MG63 (cell line): ENCODE measurements at regions not wholly inside any gene's neighbourhood (a gene's known extent, or its start where the extent isn't known, plus 50 kb on each side); places are given as distances from the start of the nearest gene placed in this dataset.
A peak's percentile ranks its signal among the peaks of the same experiment; 100 is the strongest.

Experiments
- DNase-seq: peaks from one replicate; pipeline ENCODE4 v3.0.0-alpha.2; 2020
- H3K27me3 ChIP-seq: fragments of 250-450 bp; sonication (Bioruptor Pico); 2 replicates; pipeline ENCODE4 v1.5.1; 2020; ENCODE audit warnings: mild to moderate bottlenecking, moderate library complexity
- H3K36me3 ChIP-seq: fragments of 250-450 bp; sonication (Bioruptor Pico); 2 replicates; pipeline ENCODE4 v1.5.1; 2020; ENCODE audit warnings: mild to moderate bottlenecking, moderate library complexity
- H3K4me3 ChIP-seq: fragments of 250-450 bp; sonication (Bioruptor Pico); 2 replicates; pipeline ENCODE4 v1.5.1; 2020; ENCODE audit warnings: mild to moderate bottlenecking, moderate library complexity
- H3K9me3 ChIP-seq: fragments of 250-450 bp; sonication (Bioruptor Pico); 2 replicates; pipeline ENCODE4 v1.5.1; 2020; ENCODE audit warnings: mild to moderate bottlenecking, moderate library complexity

- H3K4me3 ChIP-seq = no peak overlapping the region
- DNase-seq = no peak
- no peaks in the 10 kb centered on the region for H3K9me3 ChIP-seq
- H3K27me3 ChIP-seq = no peaks in the 10 kb centered on the region
- no peaks in the 10 kb centered on the region for H3K36me3 ChIP-seq
These were observed 188.0 kb upstream of the PACRGL start for GRCh38 chr4:20512033-20512792.

- Histone ChIP-seq H3K9me3 (no peaks in the 10 kb centered on the region), H3K36me3 (no peaks in the 10 kb centered on the region), H3K4me3 (no peak overlapping the region), H3K27me3 (no peaks in the 10 kb centered on the region)
- DNase-seq = no peak
These were observed 187.3 kb upstream of the PACRGL start for GRCh38 chr4:20512985-20513384.

DNA sequence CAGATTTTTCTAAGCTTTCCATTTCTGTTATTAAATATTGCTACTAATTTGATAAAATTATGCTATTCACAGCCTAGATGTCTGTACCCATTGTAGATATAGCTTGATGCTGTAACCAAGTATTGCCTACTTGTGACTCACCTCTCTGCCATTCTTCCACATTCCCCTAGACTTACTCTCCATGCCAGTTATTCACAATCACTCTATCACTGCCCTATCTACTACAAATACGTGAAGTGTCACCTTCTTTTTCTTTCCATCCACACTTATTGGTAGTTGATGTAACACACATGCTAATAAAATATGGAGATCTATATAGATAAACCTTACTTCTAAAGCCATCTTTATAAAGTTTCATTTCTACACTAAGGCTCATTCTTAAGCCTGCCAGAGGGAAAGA, 179.4 kb upstream of the PACRGL start:
- no peak for DNase-seq
- H3K36me3 ChIP-seq = no peaks in the 10 kb centered on the region
- no peaks in the 10 kb centered on the region for H3K9me3 ChIP-seq
- no peak overlapping the region for H3K4me3 ChIP-seq
- H3K27me3 ChIP-seq = no peaks in the 10 kb centered on the region

- Histone ChIP-seq H3K4me3 (no peak overlapping the region), H3K36me3 (no peaks in the 10 kb centered on the region), H3K27me3 (no peaks in the 10 kb centered on the region), H3K9me3 (no peaks in the 10 kb centered on the region)
- no peak for DNase-seq
These were observed 171.8 kb upstream of the PACRGL start for GRCh38 chr4:20528508-20528907.

GRCh38 chr4:20529691-20530090, 170.6 kb upstream of the PACRGL start:
- Histone ChIP-seq H3K36me3 (no peaks in the 10 kb centered on the region), H3K9me3 (no peaks in the 10 kb centered on the region), H3K27me3 (no peaks in the 10 kb centered on the region), H3K4me3 (no peak overlapping the region)
- DNase-seq = no peak

GRCh38 chr4:20532116-20532790, 168.0 kb upstream of the PACRGL start:
- Histone ChIP-seq H3K27me3 (no peaks in the 10 kb centered on the region), H3K36me3 (no peaks in the 10 kb centered on the region), H3K9me3 (no peaks in the 10 kb centered on the region), H3K4me3 (no peak overlapping the region)
- DNase-seq = no peak

- Histone ChIP-seq H3K27me3 (no peaks in the 10 kb centered on the region), H3K36me3 (no peaks in the 10 kb centered on the region), H3K9me3 (no peaks in the 10 kb centered on the region), H3K4me3 (no peak overlapping the region)
- peak; percentile 1 for DNase-seq
These were observed 167.1 kb upstream of the PACRGL start for GRCh38 chr4:20532871-20533870.

DNA sequence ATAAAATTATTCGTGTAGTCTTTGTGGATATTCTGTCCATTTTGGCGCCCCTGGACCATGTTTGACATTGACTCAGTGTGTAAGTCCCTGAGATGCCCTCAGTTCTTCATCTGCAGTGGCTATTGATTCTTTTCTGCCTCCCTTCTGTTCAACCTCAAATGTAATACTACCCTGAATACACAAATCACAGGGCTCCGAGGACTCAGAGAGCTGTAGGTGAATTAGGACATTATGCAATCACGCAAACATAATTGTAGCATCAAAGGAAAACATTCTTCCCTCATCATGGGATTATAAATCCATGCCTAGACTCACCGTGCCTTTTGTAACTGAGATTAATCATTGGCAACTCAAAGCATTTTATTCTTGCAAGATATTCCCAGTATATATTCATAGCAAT, 161.4 kb upstream of the PACRGL start:
- Histone ChIP-seq H3K27me3 (no peaks in the 10 kb centered on the region), H3K4me3 (no peak overlapping the region), H3K36me3 (no peaks in the 10 kb centered on the region), H3K9me3 (no peaks in the 10 kb centered on the region)
- no peak for DNase-seq

DNA sequence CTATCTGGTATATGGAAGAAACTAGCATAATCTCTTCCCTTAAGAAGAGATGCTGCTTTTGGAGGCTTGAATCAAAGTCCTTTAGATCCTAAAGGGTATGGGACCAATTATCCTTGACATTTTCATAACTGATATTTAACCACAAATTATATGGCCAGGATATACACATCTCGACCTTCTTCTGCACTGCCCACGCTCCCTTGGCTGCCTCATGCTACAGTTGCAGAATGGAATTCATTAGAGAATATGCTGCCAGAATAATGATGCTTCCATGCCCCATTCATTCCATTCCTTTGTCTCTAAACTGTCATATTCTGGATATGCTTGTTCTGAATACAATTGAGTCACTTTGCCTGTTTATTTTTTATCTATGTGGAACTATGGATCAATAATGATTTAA, 157.1 kb upstream of the PACRGL start:
- Histone ChIP-seq H3K27me3 (no peaks in the 10 kb centered on the region), H3K9me3 (no peaks in the 10 kb centered on the region), H3K36me3 (no peaks in the 10 kb centered on the region), H3K4me3 (no peak overlapping the region)
- no peak for DNase-seq

DNA sequence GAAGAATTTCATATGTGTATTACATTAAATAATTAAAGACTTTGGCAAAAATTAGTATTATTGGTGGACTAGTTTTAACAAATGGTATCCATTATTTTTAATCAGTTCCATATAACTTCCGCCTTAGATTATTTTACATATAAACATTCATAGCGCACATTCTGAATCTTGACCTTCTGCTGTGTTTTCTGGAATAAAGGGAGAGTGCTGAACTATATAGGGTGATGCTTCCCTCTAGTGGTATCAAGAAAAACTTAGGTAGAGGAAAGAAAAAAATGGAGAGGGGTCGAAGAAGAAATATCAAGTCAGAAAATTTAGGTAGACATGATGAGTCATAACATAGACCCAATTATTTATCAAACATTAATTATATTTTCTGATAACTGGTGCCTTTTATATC, 155.6 kb upstream of the PACRGL start:
- Histone ChIP-seq H3K9me3 (no peaks in the 10 kb centered on the region), H3K36me3 (no peaks in the 10 kb centered on the region), H3K27me3 (no peaks in the 10 kb centered on the region), H3K4me3 (no peak overlapping the region)
- DNase-seq = no peak

DNA sequence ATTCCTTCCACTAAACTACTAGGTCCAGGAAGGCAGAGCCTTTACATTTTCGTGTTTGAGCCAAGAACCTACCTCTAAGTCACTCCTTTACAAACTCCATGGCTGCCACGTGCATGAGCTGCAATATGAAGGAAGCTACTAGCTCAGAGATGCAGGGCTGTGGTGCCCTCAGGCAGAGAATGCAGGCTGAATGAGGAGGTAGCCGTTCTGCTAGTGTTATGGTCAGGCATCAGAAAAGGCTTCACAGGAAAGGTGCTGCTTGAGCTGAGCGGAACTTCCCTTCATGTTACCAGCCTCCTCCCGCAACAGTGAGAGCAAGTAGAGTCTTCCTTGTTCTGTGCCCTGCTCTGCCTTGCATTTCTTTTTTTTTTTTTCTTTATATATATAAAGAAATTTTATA, 148.3 kb upstream of the PACRGL start:
- Histone ChIP-seq H3K36me3 (no peaks in the 10 kb centered on the region), H3K27me3 (no peaks in the 10 kb centered on the region), H3K4me3 (no peak overlapping the region), H3K9me3 (no peaks in the 10 kb centered on the region)
- no peak for DNase-seq

DNA sequence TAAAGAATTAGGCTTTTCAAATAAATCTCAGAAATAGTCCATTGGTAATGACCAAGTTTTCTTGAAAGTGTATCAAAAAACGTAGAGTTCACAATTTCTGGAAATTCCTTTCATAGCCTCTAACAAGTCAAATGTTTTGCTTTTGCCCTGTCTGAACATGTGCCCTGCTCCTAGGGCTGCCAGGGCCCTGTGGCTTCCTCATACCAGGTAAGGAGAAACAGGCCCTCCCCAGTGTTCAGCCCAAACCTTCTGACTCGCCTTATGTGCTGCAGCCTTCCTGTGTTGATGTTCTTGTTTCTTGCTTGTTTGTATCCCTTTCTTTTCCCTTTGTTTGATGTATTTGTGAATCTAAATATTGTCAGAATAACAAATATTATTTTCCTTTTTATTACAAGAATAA, 146.1 kb upstream of the PACRGL start:
- no peaks in the 10 kb centered on the region for H3K36me3 ChIP-seq
- H3K27me3 ChIP-seq = no peaks in the 10 kb centered on the region

GRCh38 chr4:20565075-20565721, 135.1 kb upstream of the PACRGL start:
- H3K36me3 ChIP-seq = no peaks in the 10 kb centered on the region
- H3K9me3 ChIP-seq = no peaks in the 10 kb centered on the region
- H3K27me3 ChIP-seq = no peaks in the 10 kb centered on the region
- no peak overlapping the region for H3K4me3 ChIP-seq
- no peak for DNase-seq

More for the DNA sequence above, 146.1 kb upstream of the PACRGL start:
- no peak for DNase-seq
- Histone ChIP-seq H3K9me3 (no peaks in the 10 kb centered on the region), H3K4me3 (no peak overlapping the region)

- Histone ChIP-seq H3K36me3 (no peaks in the 10 kb centered on the region), H3K27me3 (no peaks in the 10 kb centered on the region), H3K4me3 (no peak overlapping the region), H3K9me3 (no peaks in the 10 kb centered on the region)
- no peak for DNase-seq
These were observed 129.1 kb upstream of the PACRGL start for GRCh38 chr4:20570981-20571715.

DNA sequence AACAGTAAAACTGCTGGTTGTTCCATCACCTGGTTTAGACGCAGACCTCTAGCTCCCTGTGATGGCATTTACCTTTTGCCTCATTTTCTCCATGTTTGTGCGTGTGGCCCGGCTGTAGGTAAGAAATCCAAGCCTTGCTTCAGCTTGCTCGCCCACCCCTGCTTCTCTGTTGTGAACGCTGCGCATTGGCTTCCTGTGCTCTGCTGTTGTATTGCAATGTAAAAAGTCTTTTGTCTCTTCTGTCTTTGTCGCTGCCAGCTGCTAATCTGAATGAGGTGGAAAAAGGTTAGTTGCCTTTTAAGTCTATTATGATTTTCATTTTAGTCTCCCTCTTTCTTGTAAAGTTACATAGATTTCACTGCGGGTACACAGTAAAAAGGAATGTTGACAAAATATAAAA, 127.3 kb upstream of the PACRGL start:
- H3K9me3 ChIP-seq = no peaks in the 10 kb centered on the region

GRCh38 chr4:20574986-20575385, 125.3 kb upstream of the PACRGL start:
- no peak for DNase-seq
- no peaks in the 10 kb centered on the region for H3K27me3 ChIP-seq
- no peaks in the 10 kb centered on the region for H3K36me3 ChIP-seq
- no peak overlapping the region for H3K4me3 ChIP-seq
- H3K9me3 ChIP-seq = no peaks in the 10 kb centered on the region

More for the DNA sequence above, 127.3 kb upstream of the PACRGL start:
- Histone ChIP-seq H3K27me3 (no peaks in the 10 kb centered on the region), H3K36me3 (no peaks in the 10 kb centered on the region), H3K4me3 (no peak overlapping the region)
- no peak for DNase-seq
